Stimulated activated naive CD8-positive, alpha-beta T cell treated with anti-CD3 and anti-CD28 coated beads, Interleukin-15, Interleukin-2, amounts not matched to agents 100 ng/mL and 50 ng/mL, for 24 hours (primary cell): ENCODE measurements at regions not wholly inside any gene's neighbourhood (a gene's known extent, or its start where the extent isn't known, plus 50 kb on each side); places are given as distances from the start of the nearest gene placed in this dataset.
A peak's percentile ranks its signal among the peaks of the same experiment; 100 is the strongest.
"Not testable (repeated sequence)": the region's sequence is repeated elsewhere in the genome, so short reads cannot be mapped to it uniquely, and the experiment has no call there.

Source experiments
- H3K27ac Mint-ChIP-seq: one replicate; pipeline ENCODE4 v1.8.0; 2021; ENCODE audit warnings: mild to moderate bottlenecking, mixed read lengths
- H3K27me3 Mint-ChIP-seq: one replicate; pipeline ENCODE4 v1.8.0; 2021; ENCODE audit warnings: mixed read lengths
- H3K36me3 Mint-ChIP-seq: one replicate; pipeline ENCODE4 v1.8.0; 2021; ENCODE audit warnings: low read depth, mixed read lengths
- H3K4me1 Mint-ChIP-seq: one replicate; pipeline ENCODE4 v1.8.0; 2021; ENCODE audit warnings: low read depth, mixed read lengths
- H3K4me3 Mint-ChIP-seq: one replicate; pipeline ENCODE4 v1.8.0; 2021; ENCODE audit warnings: mild to moderate bottlenecking, mixed read lengths
- H3K9me3 Mint-ChIP-seq: one replicate; pipeline ENCODE4 v1.8.0; 2021; ENCODE audit warnings: mixed read lengths

DNA sequence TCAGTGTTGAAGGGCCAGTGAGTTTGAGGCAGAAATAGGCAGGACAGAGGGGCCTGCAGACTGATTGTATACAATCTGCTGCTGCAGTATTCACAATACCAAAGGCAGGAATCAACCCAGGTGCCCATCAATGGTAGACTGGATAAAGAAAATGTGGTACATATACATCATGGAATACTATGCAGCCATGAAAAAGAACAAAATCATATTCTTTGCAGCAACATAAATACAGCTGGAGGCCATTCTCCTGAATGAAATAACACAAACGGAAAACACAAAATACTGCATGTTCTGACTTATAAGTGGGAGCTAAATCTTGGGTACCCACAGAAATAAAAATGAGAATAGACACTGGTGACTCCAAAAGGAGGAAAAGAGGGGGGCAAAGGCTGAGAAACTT, 485.1 kb downstream of the XYLT1 start:
- no peak overlapping the region for H3K27ac Mint-ChIP-seq
- peaks cover 4% of the 10 kb centered on the region for H3K9me3 Mint-ChIP-seq
- no peaks in the 10 kb centered on the region for H3K27me3 Mint-ChIP-seq
- H3K36me3 Mint-ChIP-seq = peaks cover 3% of the 10 kb centered on the region
- H3K4me3 Mint-ChIP-seq = no peak overlapping the region
- H3K4me1 Mint-ChIP-seq = peaks cover 5% of the 10 kb centered on the region

DNA sequence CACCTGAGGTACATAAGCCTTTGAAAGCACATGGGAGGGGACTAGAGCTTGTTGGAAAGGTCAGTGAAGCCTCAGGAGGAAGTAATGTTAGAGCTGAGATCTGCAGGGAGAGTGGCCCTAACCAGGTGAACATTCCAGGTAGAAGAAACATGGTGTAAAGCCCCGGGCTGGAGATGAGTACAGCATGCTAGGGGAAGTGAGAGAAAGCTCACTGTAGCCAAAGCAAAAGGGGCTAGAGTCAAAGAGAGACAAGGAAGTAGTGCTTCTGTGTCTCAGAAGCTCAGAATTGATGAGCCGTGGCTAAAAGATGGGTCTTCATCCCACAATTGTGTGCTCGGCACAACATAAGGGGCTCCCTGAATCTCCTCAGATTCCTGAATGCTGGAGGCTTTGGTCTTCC, 481.8 kb downstream of the XYLT1 start:
- Mint-ChIP-seq H3K27me3 (no peaks in the 10 kb centered on the region), H3K27ac (no peak overlapping the region), H3K4me3 (no peak overlapping the region), H3K36me3 (peaks cover 3% of the 10 kb centered on the region), H3K9me3 (peaks cover 4% of the 10 kb centered on the region), H3K4me1 (peaks cover 23% of the 10 kb centered on the region)

DNA sequence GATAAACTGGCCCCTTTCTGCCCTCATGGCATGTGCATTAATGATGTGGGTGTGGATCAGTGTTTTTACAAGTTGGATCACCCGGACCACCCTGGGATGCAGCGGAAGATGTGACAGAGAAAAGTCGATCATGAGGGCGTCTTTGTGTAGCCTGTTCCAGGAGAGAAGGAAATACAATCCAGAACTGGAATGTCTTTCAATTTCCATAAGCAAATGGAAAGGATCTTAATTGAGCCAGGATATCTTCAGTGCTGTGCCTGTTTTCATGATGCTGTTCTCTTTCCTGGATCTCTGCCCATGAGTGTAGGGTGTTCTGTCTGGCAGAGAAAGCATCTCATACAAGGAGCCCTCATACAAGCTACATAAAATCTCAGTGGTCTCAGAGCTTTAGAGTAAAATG, 481.4 kb downstream of the XYLT1 start:
- Mint-ChIP-seq H3K9me3 (peaks cover 4% of the 10 kb centered on the region), H3K27me3 (no peaks in the 10 kb centered on the region), H3K36me3 (peaks cover 3% of the 10 kb centered on the region), H3K4me3 (no peak overlapping the region), H3K27ac (no peak overlapping the region), H3K4me1 (peaks cover 27% of the 10 kb centered on the region)

DNA sequence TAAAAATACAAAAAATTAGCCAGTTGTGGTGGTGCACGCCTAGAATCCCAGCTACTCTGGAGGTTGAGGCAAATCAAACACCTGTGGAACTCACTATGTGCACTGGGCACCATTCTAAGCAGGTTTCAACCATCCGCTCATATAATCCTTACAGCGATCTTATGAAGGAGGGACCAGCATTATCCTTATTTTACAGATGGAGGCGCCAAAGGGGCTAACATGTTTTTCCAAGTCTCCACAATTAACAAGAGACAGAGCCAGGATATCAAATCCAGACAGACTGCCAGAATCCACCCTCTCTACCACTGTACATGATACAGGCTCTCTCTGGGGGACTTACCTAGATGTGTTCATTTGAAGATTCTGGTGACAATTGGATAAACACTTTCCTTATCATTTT, 479.0 kb downstream of the XYLT1 start:
- H3K27ac Mint-ChIP-seq = no peak overlapping the region
- H3K4me1 Mint-ChIP-seq = peaks cover 28% of the 10 kb centered on the region
- no peak overlapping the region for H3K4me3 Mint-ChIP-seq
- no peaks in the 10 kb centered on the region for H3K36me3 Mint-ChIP-seq
- no peaks in the 10 kb centered on the region for H3K9me3 Mint-ChIP-seq
- H3K27me3 Mint-ChIP-seq = no peaks in the 10 kb centered on the region

DNA sequence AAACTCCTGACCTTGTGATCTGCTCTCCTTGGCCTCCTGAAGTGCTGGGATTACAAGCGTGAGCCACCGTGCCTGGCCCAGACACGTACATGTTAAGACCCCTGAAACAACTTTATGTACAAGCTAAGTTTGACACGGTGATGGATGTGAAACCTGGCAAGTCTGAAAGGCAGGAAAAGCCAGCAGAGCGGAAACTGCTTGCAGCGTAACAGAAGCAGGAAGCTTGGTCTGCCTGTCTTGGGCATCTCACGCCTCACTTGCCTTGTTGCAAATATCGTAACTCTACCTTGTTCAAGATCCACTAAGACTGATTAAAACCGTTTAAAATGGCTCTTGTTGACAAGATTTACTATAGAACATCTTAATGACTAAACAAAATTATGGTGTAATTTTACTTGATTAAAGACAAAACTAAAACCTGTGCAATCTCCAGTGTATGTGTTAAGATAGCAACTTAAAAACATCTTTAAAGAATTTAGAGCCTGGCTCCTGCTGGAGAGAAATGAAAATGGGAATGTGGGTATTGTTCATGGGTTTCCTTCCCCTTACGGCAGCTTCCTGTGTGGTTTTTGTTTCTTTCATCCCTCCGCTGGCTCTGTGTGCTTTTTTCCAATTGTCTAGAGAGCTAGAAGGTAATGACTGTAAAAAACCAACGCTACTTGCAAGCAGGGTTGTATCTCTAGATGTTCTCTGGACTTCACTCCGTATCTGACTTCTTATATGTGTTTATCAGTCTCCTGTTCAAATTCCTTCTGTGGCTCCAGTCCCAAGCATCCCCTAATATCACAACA, 477.6 kb downstream of the XYLT1 start:
- Mint-ChIP-seq H3K36me3 (no peaks in the 10 kb centered on the region), H3K27me3 (no peaks in the 10 kb centered on the region), H3K9me3 (no peaks in the 10 kb centered on the region), H3K4me1 (peaks cover 28% of the 10 kb centered on the region), H3K27ac (peak overlapping the region; percentile 69), H3K4me3 (peak overlapping the region; percentile 55)

DNA sequence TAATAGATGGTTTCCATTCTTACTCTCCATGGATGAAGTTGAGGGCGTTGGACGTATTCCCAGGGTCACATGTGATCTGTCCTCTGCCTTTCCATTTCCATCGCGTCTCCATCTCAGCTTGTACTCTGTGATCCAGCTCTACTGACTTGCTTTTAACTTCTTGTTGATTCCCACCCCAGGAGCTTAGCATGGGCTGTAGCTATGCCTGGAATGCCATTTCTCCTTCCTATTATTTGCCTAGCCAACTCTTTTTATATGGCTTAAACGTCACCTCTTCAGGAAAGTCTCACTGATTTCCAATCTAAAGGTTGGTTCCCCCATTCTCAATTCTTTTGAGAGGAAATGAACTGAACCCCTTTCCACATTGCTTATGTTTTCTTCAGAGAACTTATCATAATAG, 475.9 kb downstream of the XYLT1 start:
- H3K27me3 Mint-ChIP-seq = no peaks in the 10 kb centered on the region
- H3K4me3 Mint-ChIP-seq = no peak overlapping the region
- peaks cover 28% of the 10 kb centered on the region for H3K4me1 Mint-ChIP-seq
- no peak overlapping the region for H3K27ac Mint-ChIP-seq
- no peaks in the 10 kb centered on the region for H3K36me3 Mint-ChIP-seq
- no peaks in the 10 kb centered on the region for H3K9me3 Mint-ChIP-seq

DNA sequence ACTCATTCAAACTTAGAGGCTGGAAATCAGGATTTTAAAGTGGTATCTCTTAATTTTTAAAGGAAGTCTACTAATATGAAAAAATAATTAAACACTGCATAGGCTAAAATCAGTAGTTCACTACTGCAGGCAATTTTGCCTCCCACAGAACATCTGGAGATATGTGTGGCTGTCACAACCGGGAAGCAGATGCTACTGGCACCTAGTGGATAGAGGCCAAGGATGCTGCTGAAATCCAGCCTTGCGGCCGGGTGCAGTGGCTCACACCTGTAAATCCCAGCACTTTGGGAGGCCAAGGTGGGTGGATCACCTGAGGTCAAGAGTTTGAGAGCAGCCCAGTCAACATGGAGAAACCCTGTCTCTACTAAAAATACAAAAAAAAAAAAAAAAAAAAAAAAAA, 473.9 kb downstream of the XYLT1 start:
- Mint-ChIP-seq H3K27ac (no peak overlapping the region), H3K27me3 (no peaks in the 10 kb centered on the region), H3K9me3 (no peaks in the 10 kb centered on the region), H3K4me3 (no peak overlapping the region), H3K36me3 (no peaks in the 10 kb centered on the region), H3K4me1 (peaks cover 28% of the 10 kb centered on the region)

DNA sequence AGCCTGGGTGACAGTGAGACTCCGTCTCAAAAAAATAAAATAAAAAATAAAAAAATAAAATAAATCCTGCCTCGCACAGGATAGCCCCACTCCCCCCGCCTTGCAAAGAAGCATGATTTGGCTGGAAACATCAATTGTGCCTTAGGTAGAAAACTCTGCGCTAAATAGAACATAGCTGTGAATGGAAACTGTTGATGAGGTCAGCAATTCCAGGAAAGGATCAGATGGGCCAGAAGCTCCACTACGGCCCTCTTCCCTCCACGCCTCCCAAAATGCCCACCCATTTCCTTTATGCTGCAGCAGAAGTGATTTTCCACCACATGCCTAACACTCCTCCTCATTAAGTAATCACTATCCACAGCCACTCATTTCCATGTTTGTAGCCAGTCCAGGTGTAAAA, 473.4 kb downstream of the XYLT1 start:
- no peaks in the 10 kb centered on the region for H3K36me3 Mint-ChIP-seq
- no peak overlapping the region for H3K4me3 Mint-ChIP-seq
- H3K27ac Mint-ChIP-seq = peak overlapping the region; percentile 27
- no peaks in the 10 kb centered on the region for H3K27me3 Mint-ChIP-seq
- peaks cover 26% of the 10 kb centered on the region for H3K4me1 Mint-ChIP-seq
- no peaks in the 10 kb centered on the region for H3K9me3 Mint-ChIP-seq

DNA sequence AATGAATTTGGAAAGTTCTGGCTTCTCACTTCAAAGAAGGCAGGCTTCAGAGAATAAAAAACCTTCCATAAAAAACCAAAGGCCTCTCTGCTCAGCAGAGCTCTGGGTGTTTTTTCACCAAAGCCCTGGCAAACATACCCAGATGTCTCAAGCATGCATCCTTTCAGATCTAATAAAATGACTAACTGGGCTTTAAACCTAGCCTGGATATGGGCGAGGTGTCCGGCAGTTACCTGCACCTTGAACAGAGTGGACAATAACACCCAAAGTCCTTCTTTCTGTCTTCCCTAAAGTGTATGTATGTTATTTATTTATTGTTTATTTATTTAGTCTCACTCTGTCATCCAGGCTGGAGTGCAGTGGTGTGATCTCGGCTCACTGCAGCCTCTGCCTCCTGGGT, 469.3 kb downstream of the XYLT1 start:
- Mint-ChIP-seq H3K4me3 (no peak overlapping the region), H3K4me1 (no peaks in the 10 kb centered on the region), H3K27me3 (no peaks in the 10 kb centered on the region), H3K9me3 (peaks cover 7% of the 10 kb centered on the region), H3K27ac (no peak overlapping the region), H3K36me3 (no peaks in the 10 kb centered on the region)

DNA sequence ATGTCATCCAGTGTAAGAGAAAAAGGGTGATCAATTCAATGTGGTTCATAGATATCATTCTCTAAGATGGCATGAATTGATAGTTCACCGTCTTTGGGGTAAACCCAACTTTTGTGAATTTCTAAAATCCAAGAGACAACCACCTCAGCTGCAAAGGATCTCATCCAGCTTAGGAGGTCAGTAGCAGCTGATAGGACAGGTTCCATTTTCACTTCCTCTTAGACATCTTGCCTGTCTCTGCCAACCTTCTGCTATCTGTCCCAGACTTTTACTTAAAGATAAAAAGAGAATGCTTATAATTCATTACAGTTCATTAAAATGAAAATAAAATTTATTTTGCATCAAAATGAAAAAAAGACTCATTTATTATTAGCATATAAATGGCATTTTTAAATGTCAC, 468.2 kb downstream of the XYLT1 start:
- Mint-ChIP-seq H3K36me3 (no peaks in the 10 kb centered on the region), H3K27ac (no peak overlapping the region), H3K4me1 (no peaks in the 10 kb centered on the region), H3K4me3 (no peak overlapping the region), H3K27me3 (no peaks in the 10 kb centered on the region), H3K9me3 (peaks cover 7% of the 10 kb centered on the region)

DNA sequence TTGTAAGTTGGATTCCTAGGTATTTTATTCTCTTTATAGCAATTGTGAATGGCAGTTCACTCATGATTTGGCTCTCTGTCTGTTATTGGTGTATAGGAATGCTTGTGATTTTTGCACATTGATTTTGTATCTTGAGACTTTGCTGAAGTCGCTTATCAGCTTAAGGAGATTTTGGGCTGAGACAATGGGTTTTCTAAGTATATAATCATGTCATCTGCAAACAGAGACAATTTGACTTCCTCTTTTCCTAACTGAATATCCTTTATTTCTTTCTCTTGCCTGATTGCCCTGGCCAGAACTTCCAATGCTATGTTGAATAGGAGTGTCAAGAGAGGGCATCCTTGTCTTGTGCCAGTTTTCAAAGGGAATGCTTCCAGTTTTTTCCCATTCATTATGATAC, 464.8 kb downstream of the XYLT1 start:
- H3K4me1 Mint-ChIP-seq, H3K9me3 Mint-ChIP-seq, H3K4me3 Mint-ChIP-seq, H3K36me3 Mint-ChIP-seq, H3K27me3 Mint-ChIP-seq, H3K27ac Mint-ChIP-seq: not testable (repeated sequence)

DNA sequence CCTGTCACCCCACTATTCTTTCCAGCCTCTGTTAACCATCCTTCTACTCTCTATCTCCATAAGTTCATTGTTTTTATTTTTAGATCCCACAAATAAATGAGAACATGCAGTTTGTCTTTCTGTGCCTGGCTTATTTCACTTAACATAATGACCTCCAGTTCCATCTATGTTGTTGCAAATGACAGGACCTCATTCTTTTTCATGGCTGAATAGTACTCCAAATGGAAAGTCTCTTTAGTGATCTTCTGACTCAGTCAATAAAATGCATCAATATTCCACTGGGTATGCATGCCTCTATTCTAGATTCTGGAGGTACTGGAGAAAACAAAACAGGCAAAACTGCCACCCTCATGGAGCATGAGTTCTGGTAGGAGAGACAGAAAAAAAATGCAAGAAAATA, 459.0 kb downstream of the XYLT1 start:
- Mint-ChIP-seq H3K4me3 (no peak overlapping the region), H3K36me3 (peaks cover under 1% of the 10 kb centered on the region), H3K27me3 (peaks cover 6% of the 10 kb centered on the region), H3K27ac (no peak overlapping the region), H3K9me3 (no peaks in the 10 kb centered on the region), H3K4me1 (peaks cover 30% of the 10 kb centered on the region)

DNA sequence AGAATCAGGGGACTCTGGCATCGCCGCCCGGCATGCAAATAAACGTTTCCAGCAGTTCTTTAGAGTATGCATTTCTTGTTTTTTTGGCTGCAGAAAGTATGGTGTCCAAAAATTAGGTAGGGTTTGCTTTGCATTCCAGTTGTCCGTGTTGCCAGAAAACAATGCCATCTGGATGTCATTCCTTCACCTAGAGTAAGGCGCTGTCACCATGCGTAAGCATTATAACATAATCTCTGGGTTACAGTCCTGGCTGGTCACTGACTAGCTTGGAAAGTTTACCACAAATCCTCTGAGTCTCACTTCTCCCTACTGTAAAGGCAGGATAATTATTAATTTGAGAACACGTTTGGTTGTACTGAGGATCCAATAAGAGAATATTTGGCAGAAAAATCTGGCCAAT, 457.7 kb downstream of the XYLT1 start:
- Mint-ChIP-seq H3K27me3 (peaks cover 6% of the 10 kb centered on the region), H3K4me1 (peaks cover 30% of the 10 kb centered on the region), H3K27ac (peak overlapping the region; percentile 96), H3K4me3 (peak overlapping the region; percentile 89), H3K9me3 (peaks cover 4% of the 10 kb centered on the region), H3K36me3 (peaks cover 7% of the 10 kb centered on the region)

DNA sequence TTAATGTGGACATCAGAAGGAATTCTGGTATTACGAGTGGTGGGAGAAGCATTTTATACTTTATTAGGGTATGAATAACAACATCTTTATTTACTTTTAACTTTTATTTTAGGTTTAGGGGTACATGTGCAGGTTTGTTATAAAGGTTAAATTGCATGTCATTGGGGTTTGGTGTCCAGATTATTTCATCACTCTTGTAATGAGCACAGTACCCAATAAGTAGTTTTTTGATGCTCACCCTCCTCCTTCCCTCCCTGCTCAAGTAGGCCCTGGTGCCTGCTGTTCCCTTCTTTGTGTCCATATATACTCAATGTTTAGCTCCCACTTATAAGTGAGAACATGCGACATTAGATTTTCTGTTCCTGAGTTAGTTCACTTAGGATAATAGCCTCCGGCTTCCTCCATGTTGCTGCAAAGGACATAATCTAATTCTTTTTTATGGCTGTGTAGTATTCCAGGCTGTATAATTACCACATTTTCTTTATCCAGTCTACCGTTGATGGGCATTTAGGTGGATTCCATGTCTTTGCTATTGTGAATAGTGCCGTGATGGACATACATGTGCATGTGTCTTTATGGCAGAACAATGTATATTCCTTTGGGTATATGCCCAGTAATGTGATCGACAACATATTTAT, 456.2 kb downstream of the XYLT1 start:
- Mint-ChIP-seq H3K9me3 (peaks cover 4% of the 10 kb centered on the region), H3K4me1 (peaks cover 30% of the 10 kb centered on the region), H3K27me3 (peaks cover 6% of the 10 kb centered on the region), H3K4me3 (peak overlapping the region; percentile 45), H3K36me3 (peaks cover 7% of the 10 kb centered on the region), H3K27ac (no peak overlapping the region)

DNA sequence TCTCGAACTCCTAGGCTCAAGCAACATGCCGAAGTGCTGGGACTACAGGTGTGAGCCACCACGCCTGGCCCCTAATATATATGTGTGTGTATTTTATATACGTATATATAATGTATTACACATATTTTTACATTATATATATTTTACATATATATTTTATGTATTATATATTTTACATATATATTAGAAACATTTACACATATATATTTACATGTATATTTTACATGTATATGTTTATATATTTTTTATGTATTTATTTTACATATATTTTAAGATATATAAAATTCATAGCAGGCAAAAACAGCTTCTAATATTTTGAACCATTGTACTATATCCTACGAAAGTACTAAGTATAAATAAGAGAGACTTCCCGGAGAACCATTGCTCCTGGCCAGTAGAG, 455.1 kb downstream of the XYLT1 start:
- Mint-ChIP-seq H3K36me3 (peaks cover 7% of the 10 kb centered on the region), H3K9me3 (peaks cover 4% of the 10 kb centered on the region), H3K27ac (no peak overlapping the region), H3K4me1 (peaks cover 30% of the 10 kb centered on the region), H3K4me3 (no peak overlapping the region), H3K27me3 (peaks cover 6% of the 10 kb centered on the region)

DNA sequence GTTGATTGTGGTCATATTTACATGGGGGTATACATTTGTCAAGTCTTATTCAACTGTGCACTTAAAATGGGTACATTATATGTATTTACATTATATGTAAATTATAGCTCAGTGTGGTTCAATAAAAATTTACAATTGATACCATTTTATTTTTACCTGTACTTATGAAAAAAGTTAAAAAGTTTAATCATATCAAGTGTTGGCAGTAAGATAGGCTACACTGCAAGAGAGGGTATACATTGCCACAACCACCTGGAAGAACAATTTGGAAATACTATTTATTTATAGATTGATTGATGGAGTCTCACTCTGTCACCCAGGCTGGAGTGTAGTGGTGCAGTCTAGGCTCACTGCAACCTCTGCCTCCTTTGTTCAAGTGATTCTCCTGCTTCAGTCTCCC, 453.3 kb downstream of the XYLT1 start:
- no peaks in the 10 kb centered on the region for H3K27me3 Mint-ChIP-seq
- peaks cover 23% of the 10 kb centered on the region for H3K4me1 Mint-ChIP-seq
- H3K36me3 Mint-ChIP-seq = peaks cover 7% of the 10 kb centered on the region
- peaks cover 4% of the 10 kb centered on the region for H3K9me3 Mint-ChIP-seq
- no peak overlapping the region for H3K27ac Mint-ChIP-seq
- no peak overlapping the region for H3K4me3 Mint-ChIP-seq
